NCI-H524 treated with DMSO at 0.1 percent for 48 hours (cell line): ENCODE measurements at regions not wholly inside any gene's neighbourhood (a gene's known extent, or its start where the extent isn't known, plus 50 kb on each side); places are given as distances from the start of the nearest gene placed in this dataset.
"Not testable (repeated sequence)": the region's sequence is repeated elsewhere in the genome, so short reads cannot be mapped to it uniquely, and the experiment has no call there.

Experiments
- DNase-seq: peaks from one replicate; lab custom pipeline; 2025; lab: John Stamatoyannopoulos, UW

DNA sequence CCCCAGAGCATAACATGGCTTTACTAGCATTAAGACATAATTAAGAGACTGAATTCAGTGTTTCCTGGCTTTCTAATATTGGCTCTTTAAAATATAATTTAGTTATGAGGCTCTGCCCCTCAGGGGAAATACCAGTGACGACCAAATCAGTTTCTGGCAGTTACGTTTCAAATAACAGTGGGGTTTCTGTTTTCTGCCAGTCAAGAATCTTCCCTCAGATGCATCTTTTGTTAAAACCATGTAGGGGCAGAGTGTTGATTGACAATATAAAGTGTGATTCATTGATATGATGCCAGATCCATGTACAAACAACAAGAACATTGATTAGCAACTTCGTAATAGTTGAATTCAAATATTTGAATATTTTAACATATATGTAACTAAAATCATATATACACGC is 1169.7 kb downstream of the DIAPH3 start:
- DNase-seq, result no peak

DNA sequence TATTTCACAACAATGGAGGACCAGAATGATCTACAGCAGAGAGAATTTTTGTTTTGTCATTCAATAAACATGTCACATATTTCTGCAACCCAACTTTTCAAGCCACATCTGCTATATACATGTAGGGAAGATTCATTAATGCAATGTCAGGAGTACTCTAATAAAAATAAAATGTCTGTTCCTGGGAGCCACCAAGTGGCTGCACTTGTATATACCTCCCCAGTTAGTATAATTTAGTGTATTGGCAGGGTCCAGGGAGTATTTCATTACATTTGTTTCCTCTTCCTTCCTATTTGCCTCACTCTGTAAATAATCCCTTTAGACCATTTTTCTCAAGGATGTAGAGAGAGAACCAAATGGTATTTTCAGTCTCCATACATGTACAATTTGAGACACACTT is 1169.0 kb downstream of the DIAPH3 start:
- peak; percentile 1 for DNase-seq

DNA sequence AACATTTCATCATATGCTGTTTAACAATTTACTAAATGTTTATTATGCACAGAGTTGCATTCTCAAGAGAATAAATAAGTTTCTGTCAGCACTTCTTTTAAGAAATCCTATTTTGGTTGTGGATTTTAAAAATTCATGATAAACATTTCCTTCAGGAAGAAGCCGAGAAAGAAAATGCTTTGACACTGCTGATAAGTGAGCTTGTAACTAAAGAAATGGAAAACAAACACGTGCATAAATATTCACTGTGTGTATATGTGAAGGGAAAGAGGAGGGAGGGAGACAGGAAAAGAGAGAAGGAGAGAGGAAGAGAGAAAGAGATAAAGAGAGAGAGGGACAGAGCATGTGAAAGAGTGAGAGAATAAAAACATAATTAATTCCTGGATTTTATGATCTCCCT is 1165.0 kb downstream of the DIAPH3 start:
- DNase-seq, result no peak

DNA sequence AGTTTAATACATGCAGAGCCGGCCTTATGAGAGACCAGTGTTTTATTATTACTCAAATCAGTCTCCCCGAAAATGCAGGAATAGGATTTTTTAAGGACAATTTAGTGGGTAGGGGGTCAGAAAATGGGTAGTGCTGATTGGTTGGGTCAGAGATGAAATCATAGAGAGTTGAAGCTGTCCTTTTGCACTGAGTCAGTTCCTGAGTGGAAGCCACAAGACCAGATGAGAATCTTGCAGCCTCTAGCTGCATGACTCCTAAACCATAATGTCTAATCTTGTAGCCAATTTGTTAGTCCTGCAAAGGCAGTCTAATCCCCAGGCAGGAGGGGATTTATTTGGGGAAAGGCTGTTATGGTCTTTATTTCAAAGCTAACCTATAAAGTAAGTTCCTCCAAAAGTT is 1163.9 kb downstream of the DIAPH3 start:
- DNase-seq, result no peak

DNA sequence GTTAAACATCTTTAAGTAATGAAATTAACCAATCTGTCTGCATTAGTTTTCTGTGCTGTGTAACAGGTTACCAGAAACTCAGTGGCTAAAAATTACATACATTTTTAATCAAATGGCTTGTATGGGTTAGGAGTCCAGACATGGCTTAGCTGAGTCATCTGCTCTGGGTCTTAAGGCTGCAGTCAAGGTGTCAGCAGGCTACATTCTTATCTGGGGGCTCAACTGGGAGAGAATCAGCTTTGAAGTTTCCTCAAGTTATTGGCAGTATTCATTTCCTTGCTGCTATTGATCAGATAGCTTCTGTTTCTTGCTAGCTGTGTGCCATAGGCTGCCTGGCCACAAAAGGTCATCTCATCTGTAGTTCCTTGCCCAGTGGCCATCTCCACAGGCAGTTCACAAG is 1163.0 kb downstream of the DIAPH3 start:
- DNase-seq, result no peak

DNA sequence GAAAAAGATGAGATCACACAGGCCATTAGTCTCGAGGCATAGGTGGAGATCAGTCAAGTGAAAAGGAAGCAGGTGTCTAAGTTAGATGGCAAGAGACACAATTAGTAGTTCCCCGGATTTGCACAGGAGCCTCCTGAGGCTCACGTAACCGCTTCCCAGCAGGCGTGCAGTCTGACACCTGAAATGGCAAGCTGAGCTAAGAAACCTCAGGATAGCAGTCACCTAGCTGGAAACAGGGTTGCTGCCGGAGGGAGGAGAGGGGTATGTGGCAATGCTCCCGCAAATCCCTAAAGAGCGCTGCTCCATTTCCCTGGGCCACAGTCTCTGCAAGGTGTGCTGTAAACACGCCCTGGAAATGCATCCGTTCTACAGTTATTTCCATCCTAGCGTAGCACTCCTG is 1151.0 kb downstream of the DIAPH3 start:
- DNase-seq, result no peak

DNA sequence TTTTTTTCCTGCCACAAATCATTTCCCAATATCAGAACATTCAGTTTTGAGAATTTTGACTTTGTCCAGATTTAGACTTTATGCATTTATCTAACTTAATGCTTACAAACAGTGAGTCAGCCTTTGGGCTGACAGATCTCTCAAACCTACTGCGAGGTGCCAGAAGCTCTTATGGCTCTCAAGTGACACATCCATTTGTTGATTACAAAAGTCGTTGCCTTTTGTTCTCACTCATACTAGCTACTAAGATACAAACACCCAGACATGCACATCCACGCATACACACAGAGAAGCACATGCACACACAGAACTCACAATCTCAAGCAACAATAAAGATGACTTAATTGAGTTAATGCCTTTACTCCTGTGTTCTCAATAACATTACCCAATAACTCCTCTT is 1147.5 kb downstream of the DIAPH3 start:
- no peak for DNase-seq

DNA sequence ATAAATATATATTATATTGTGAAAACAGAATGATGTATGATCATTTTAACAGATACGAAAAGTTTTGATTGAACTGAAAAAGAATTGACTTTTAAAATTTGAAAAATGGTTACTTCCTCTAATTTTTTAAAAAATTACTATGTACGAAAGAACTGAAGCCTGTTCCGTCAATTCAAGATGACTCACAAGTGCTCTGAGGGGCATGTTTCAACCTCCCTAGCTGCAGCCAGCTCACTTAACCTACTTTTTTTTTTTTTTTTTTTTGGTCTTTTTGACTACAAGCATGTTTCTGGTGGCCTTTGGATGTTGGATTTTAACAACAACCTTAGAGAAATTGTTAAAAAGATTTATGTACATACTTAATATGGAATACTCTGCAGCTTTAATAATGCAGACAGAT is 1139.3 kb downstream of the DIAPH3 start:
- DNase-seq, result no peak

DNA sequence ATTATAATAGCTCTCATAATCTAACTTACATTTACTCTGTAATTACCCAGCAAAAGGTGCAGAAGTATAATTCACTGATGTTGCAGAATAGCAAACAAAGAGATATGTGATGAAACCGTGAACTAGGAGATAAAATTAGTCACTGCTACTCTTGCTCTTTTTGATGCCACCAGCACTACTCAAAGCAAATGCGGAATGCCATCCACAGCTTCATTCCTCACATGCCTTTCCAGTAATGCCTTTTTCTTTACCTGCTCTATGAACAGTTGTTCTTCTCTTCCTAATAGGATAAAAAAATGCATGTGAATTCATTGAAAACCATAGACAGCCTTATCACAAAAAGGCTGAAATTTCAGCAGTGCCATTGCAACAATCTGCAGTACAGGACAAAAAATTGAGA is 1129.5 kb downstream of the DIAPH3 start:
- no peak for DNase-seq

DNA sequence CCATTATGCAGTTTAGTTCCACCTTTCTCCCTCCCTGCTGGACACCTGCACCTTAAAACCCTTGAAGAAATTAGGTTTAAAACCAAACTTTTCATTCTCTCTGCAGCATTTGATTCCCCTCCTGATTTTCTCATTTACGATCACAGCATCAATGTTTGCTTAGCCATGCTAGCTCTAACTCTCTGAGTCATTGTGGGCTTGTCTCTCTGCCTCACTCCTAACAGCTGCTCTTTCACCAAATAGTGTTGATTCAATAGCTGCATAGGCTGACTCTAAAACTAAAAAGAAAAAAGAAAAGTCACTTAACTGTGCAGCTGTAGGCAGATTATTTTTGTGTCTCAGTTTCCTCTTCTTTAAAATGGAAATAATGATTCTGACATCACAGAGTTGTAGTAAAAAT is 1124.9 kb downstream of the DIAPH3 start:
- no peak for DNase-seq

DNA sequence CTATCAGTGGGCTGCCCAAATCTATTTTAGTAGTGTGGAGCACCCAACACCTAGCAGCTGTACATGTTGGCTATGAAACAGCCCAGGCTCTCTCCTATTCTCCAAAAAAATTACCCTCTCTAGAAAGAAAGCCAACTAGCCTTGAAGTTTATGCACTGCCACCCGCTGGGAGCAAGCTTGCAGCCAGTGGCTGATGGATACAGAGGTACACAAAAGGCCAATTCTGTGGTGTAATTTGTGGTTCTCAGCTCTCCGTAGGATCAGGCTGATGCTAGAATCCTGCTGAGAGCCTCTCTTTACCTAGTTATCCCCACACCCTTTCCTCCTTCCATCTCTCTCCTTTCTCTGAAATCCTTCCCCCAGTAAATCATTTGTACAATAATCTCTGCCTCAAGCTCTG is 1120.7 kb downstream of the DIAPH3 start:
- no peak for DNase-seq

DNA sequence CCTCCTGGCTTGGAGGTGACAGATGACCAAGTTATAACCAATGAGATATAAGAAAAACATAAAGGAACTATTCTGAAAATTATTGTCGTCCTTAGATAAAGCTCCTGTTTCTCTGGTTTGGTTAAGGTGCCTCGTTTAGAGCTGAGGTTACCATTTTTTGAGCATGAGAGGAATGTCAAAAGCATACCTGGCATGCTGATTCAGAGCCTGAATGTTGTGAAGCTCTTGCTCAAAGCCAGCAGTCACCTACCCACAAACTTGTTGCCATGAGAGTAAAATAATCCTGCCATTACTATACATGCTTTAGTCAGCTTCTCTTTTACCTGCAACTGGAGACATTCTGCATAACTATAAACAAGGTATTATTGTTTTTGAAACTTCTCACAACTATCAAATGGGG is 1116.2 kb downstream of the DIAPH3 start:
- DNase-seq, result no peak

DNA sequence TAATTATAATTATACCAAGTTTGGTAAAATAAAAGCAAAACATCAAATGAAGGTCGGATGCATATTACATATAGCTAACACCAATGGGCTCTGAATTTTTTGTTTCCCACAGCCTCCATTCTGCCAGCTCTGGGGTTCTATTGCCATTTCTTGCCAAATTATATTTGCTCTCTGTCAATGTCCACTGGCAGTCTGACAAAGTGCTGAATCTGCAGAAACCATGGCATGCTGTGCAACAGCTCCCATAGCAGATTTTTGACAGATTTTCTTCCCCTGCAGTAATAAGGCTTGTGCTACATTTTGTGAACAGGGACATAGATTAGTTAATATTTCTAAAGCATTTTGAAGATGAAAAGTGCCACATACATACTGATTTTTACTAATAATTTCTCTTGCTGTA is 1102.1 kb downstream of the DIAPH3 start:
- no peak for DNase-seq

DNA sequence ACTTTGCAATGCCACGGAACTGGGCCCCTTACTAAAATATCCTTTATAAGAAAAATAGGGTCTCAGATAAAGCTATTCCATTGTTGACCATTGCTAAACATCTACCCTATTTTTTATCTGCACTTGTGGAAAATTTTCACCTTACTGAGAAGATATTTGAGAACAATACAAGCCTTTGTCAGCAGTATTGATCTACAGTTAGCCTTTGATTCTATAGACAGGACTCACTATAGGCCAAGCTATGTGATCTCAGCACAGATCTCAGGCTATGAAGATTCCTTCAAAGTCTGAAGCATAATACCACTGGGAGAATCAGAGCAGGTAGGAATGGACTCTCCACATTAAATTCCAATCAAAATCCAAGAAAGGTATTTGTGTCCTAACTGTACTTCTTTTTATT is 1099.7 kb downstream of the DIAPH3 start:
- no peak for DNase-seq

DNA sequence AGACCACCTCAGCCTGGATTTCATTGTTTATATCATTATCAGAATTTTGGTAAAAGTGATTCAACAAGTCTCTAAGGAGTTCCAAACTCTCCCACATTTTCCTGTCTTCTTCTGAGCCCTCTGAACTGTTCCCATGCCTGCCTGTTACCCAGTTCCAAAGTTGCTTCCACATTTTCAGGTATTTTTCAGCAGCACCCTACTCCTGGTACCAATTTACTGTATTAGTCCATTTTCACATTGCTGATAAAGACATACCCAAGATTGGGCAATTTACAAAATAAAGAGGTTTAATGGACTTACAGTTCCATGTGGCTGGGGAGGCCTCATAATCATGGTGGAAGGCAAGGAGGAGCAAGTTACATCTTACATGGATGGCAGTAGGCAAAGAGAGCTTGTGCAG is 1087.3 kb downstream of the DIAPH3 start:
- not testable (repeated sequence) for DNase-seq

DNA sequence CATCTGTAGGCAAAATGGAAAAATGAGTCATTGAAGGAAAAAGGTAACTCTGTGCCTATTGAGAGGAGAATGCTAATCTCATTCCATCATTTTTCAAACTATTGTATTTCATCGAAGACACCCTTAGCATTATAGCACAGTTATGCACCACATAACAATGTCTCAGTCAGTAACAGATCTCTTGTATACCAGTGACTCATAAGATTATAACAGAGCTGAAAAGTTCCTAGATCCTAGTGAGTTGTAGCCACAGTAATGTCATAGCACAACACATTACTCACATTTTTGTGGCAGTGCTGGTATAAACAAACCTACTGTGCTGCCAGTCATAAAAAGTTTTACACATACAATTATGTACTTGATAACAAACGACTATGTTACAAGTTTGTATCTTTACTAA is 1077.6 kb downstream of the DIAPH3 start:
- DNase-seq, result no peak

DNA sequence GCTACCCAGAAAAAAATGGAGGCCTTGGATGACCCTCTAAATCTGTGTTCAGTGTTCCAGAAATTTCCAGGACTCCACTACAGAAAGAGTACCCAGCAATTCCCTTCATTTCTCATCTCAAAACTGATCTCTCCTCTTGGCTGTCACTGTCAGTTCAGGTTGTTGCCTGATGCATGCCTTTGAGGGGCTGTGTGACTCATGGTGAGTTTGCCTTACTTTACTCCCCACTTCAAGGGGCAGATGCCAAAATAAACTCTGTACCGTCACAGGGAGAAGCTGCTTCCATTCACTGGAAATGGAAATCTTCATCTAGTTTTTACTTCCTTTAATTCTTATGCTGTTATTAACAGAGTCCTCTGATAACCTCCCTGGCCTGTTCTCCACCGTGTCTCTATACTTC is 1075.0 kb downstream of the DIAPH3 start:
- DNase-seq, result no peak

DNA sequence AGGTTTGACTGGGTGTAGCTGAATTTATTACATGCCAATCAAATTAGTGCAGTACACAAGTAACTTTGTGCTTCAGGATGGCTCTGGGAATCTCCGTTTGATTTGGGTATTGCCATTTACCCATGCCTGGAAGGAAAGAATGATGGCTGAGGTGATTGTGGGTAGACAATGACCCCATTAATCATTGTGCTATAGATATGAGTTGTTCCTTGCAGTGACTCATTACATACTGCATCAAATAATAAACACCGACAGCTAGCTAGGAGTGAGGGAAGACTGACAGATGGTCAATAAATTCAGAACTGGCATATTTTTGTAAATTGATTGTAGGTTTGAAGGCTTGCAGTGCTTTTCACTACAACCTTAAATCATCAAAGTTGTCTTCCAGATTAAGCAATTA is 1069.5 kb downstream of the DIAPH3 start:
- no peak for DNase-seq

DNA sequence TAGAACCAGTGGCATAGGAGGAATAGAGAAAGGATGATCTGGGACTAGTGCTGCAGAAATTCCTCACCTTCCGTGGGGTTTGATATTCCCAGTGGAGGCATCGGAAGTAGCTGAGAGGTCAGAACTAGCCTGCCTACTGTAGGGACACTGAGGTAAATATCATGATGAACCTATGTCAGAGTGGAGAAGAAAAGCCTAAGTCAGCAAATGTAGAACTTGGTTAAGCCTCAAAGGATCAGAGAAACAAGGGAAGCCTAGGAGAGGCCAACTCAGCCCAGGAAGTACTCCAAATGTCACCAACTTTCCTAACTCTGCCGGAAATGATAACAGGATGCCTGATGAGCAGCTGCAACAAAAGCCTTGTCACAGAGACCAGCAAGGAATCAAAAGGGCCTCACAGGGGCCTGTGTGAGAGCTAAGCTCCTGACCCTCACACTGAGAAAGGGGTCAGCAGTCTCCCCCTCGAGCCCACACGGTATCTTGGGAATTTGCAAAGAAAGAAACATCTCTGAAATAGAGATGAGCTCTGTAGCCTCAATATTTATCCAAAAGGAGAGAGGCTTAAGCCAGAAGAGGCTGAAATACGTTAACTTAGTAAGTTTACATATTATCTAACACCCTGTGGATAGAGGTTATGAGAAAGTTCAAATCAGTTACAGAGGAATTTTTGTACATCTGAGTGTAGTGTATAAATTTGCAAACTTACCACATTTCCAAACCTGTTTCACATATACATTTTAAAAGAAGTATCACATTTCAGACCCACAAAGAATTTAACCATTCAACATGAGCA is 1064.3 kb downstream of the DIAPH3 start:
- DNase-seq, result no peak

DNA sequence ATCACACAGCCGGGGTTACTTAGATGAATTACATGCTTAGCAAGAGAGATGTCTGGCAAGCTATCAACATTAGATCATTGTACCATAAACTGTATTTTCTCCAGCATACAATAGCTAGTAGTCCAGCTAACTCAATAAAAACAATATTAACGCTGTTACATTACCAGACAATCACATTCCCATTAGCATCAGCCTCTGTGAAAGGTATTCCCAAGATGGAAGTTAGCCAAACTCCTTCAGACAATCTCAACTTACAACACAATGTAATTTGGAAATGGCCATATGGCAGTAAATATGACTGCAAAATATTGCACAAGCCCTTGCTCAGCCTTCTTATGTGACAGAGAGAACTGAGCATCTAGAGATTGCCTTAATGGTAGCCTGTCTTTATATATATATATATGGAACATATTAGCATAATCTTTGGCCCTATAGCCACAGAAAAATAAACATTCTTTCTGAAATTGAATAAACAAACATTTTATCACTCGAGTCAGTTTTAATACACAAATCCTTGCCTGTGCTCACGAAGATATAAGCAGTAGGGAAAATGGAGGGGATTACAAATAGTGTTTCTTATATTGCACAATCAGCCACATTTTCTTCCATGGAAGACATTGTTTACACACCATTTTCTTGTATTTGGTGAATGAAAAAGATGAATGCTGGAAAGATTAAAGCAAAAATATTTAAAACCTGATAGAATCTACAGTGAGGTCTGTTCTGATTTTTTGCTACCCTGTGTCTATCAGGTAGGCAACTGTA is 1060.5 kb downstream of the DIAPH3 start:
- DNase-seq, result peak; percentile 49

DNA sequence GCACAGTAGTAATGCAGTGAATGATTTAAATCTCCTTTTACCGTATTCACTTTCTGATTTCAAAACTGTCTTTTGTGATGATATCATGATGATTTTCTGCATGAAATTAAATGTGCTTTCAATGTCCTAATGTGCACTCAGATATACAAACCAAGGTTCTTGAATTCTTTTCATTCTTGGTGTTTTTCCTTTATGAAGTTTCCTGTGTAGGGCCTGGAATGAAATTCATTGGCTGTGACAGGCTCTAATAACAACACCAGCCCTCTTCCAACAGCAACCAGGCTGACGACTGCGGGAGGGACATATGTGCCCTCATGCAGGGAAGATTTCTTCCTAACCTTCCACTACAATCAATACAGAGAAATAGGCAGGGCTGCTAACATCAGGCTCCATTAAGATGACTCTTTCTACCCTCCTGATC is 1052.0 kb downstream of the DIAPH3 start:
- no peak for DNase-seq

DNA sequence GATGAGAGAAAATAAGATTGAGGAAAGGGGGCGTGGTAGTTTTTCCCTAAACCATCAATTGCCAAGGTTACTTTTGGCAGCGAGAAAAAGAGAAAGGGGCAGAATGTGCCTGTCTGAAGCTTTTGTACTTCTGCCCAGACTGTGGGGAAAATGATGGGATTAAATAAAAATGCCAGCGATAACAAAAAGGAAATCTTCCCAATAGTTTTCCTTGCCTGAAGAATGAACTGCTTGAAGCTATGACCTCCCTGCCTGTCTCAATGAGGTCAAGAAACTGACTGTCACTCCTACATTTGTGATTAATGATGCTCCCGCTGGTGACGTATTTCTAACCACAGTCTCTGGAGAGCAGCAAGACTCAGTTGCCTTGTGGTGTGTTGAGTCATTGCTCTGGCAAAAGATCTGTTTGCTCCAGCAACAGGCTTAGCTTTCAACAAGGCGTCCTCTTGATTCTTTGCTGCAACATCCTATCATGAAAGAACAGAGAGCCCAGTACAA is 1051.5 kb downstream of the DIAPH3 start:
- no peak for DNase-seq

DNA sequence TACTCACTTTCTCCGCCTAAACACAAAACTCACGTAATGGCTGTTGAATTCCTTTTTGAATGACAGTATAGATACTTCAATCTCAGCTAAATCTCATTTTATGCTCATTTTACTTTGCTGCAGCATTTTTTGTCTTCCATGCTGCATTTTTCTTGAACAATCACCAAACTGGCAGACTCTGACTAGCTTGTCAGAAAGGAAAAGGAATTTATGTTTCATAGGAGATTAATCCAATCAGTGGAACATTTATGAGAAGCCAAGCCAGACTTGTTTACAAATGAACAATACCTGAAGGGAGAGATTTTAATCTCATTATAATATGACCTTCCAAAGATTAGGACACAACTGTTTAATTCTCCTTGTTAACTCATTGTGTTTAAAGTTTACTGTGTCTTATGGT is 1044.3 kb downstream of the DIAPH3 start:
- DNase-seq, result no peak
